ENCODE measurements at regions not wholly inside any gene's neighbourhood (a gene's known extent, or its start where the extent isn't known, plus 50 kb on each side); places are given as distances from the start of the nearest gene placed in this dataset.
A peak's percentile ranks its signal among the peaks of the same experiment; 100 is the strongest.

- peak; percentile 13 for TF ChIP-seq TCF7L2 (IDR thresholded peaks at IDR 0.05; ENCODE audit: borderline replicate concordance, extremely low read depth, insufficient read depth, insufficient read length)
- TF ChIP-seq ZBTB33 (IDR thresholded peaks at IDR 0.05; ENCODE audit: extremely low read depth, insufficient replicate concordance, low read length): no peak
- TF ChIP-seq POLR2A (IDR thresholded peaks at IDR 0.05; ENCODE audit: borderline replicate concordance, extremely low read depth, insufficient read depth, insufficient read length): no peak
- no peak for TF ChIP-seq ZNF274 (IDR thresholded peaks at IDR 0.05; ENCODE audit: low read depth, low read length)
- no peak for TF ChIP-seq ZFX (IDR thresholded peaks at IDR 0.05)
- TF ChIP-seq EZH2phosphoT487 (IDR thresholded peaks at IDR 0.05; ENCODE audit: borderline replicate concordance): no peak
- peak; percentile 82 for TF ChIP-seq SP1 (IDR thresholded peaks at IDR 0.05; ENCODE audit: low read depth)
- peak; percentile 98 for TF ChIP-seq MAX (IDR thresholded peaks at IDR 0.05)
- TF ChIP-seq FOSL1 (IDR thresholded peaks at IDR 0.05; ENCODE audit: low read depth): peak; percentile 96
- TF ChIP-seq EZH2 (IDR thresholded peaks at IDR 0.05): no peak
- peak; percentile 98 for TF ChIP-seq CBX3 (IDR thresholded peaks at IDR 0.05; ENCODE audit: low read depth)
- TF ChIP-seq RAD21 (IDR thresholded peaks at IDR 0.05; ENCODE audit: low read depth): no peak
- TF ChIP-seq CTCF (IDR thresholded peaks at IDR 0.05 in 2 of 3, conservative IDR thresholded peaks at IDR 0.05 in 1 of 3; ENCODE audit: borderline replicate concordance in 1 of 3, insufficient read depth in 1 of 3, low read depth in 2 of 3, low read length in 2 of 3): no peak
- TF ChIP-seq JUND (IDR thresholded peaks at IDR 0.05): peak; percentile 98
Measured at GRCh38 chr17:74042744-74043486, 160.6 kb upstream of the RPL38 start (continued).

Data from HCT116 (cell line).